ENCODE measurements at regions not wholly inside any gene's neighbourhood (a gene's known extent, or its start where the extent isn't known, plus 50 kb on each side); places are given as distances from the start of the nearest gene placed in this dataset.

DNA sequence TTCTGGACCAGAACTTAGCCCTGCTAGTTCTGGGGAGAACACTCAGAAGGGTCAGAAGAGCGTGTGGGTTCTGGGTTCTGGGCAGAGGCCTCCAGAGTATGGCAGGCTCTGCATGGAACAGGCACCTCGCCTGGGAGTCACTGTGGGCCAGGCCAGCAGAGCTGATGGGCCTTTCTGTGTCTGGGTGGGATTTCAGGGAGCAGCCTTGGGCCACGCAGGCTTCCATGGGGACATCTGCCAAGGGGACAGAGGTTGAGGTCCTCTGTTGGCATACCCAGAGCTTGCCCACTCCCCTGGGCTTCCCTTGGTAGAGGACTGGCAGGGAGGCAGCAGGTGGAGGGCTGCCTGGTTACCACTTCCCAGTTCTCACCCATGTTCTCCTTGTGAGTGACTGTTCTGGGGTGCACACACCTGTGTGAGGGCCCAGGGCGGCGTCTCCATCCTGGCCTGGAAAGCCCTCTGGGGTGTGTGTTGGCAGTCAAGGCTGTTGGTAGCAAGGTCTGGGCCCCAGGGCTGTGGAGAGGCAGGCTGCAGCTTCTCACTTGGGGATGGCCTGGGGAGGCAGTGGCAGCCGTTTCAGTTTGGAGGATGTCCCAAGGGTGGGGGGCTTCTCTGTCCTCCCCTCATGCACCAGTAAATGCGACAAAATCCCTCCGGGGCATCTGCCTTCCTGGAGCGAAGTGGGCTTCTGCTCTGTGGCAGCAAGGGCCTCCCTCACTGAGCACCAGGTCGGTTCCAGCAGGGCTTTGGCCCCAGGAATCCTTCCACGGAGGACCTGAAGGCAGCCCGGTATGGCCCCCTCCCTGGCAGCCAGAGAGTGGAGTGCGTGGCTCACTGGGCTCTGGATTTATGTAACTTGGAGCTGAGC lies 74.6 kb upstream of the HDAC4 start:
- FAIRE-seq (no peak), DNase-seq (ENCODE audit: low read depth, low spot score) (no peak)
- no peak overlapping the region for H2AFZ ChIP-seq (ENCODE audit: low read depth, low read length)
- no peak overlapping the region for H3K4me3 ChIP-seq (replicated peaks in 1 of 3; ENCODE audit: insufficient read depth in 1 of 3, low read depth in 1 of 3, low read length in 3 of 3)
- intact Hi-C loops (cut with micrococcal nuclease) (no loop called here), dilution Hi-C loops (cut with MboI; ENCODE audit: extremely low pct_ligation_motif_present, low sequenced_read_pairs) (no loop called here)
- no peaks in the 10 kb centered on the region for H4K20me1 ChIP-seq (replicated peaks; ENCODE audit: control insufficient read depth, extremely low read depth, insufficient read depth, low read length)
- TF ChIP-seq JUN (IDR thresholded peaks at IDR 0.05; ENCODE audit: borderline replicate concordance, insufficient read depth, insufficient read length, low read depth) (no peak), POLR2AphosphoS5 (IDR thresholded peaks at IDR 0.05; ENCODE audit: insufficient read depth, low read depth, low read length) (no peak), EZH2 (IDR thresholded peaks at IDR 0.05; ENCODE audit: borderline replicate concordance, low read depth, low read length, severe bottlenecking) (no peak), MYC (IDR thresholded peaks at IDR 0.05; ENCODE audit: low read depth, low read length) (no peak), GATA2 (IDR thresholded peaks at IDR 0.05; ENCODE audit: insufficient read depth, insufficient read length, low read depth, low read length) (no peak), POLR2A (IDR thresholded peaks at IDR 0.05; ENCODE audit: low read depth, low read length) (no peak), FOS (IDR thresholded peaks at IDR 0.05; ENCODE audit: borderline replicate concordance, insufficient read depth, low read length) (no peak)
- TF ChIP-seq, protein P1, sequence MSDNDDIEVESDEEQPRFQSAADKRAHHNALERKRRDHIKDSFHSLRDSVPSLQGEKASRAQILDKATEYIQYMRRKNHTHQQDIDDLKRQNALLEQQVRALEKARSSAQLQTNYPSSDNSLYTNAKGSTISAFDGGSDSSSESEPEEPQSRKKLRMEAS (IDR thresholded peaks at IDR 0.05; ENCODE audit: insufficient read depth, insufficient read length) = no peak
- TF ChIP-seq, protein P2, sequence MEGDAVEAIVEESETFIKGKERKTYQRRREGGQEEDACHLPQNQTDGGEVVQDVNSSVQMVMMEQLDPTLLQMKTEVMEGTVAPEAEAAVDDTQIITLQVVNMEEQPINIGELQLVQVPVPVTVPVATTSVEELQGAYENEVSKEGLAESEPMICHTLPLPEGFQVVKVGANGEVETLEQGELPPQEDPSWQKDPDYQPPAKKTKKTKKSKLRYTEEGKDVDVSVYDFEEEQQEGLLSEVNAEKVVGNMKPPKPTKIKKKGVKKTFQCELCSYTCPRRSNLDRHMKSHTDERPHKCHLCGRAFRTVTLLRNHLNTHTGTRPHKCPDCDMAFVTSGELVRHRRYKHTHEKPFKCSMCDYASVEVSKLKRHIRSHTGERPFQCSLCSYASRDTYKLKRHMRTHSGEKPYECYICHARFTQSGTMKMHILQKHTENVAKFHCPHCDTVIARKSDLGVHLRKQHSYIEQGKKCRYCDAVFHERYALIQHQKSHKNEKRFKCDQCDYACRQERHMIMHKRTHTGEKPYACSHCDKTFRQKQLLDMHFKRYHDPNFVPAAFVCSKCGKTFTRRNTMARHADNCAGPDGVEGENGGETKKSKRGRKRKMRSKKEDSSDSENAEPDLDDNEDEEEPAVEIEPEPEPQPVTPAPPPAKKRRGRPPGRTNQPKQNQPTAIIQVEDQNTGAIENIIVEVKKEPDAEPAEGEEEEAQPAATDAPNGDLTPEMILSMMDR (IDR thresholded peaks at IDR 0.05; ENCODE audit: extremely low read depth in 1 of 2, insufficient read depth in 1 of 2, low read depth in 1 of 2, low read length in 2 of 2) = no peak
- no peaks in the 10 kb centered on the region for H3K79me2 ChIP-seq (ENCODE audit: control insufficient read depth, insufficient read depth, low read length)
- H3K27ac ChIP-seq (ENCODE audit: insufficient read depth, low read depth, low read length) = no peak overlapping the region
- ChIA-PET CTCF (no interaction called here), POLR2A (no interaction called here)
- H3K9ac ChIP-seq (replicated peaks; ENCODE audit: extremely low read depth, insufficient read depth, low read length) = no peak overlapping the region
- H3K4me1 ChIP-seq (ENCODE audit: control insufficient read depth, extremely low read depth, insufficient read depth, low read length) = no peaks in the 10 kb centered on the region
- no peaks in the 10 kb centered on the region for H3K27me3 ChIP-seq (ENCODE audit: control insufficient read depth in 2 of 2, insufficient read depth in 2 of 2, low read length in 2 of 2)
- H3K4me2 ChIP-seq (ENCODE audit: insufficient read depth, low read length) = no peak overlapping the region
- H3K36me3 ChIP-seq (ENCODE audit: control insufficient read depth in 2 of 2, extremely low read depth in 1 of 2, insufficient read depth in 2 of 2, low read length in 2 of 2) = no peaks in the 10 kb centered on the region
- no TSS peak for BruUV-seq (replicated peaks)
- no peaks in the 10 kb centered on the region for H3K9me3 ChIP-seq (replicated peaks; ENCODE audit: control insufficient read depth, insufficient read depth, low read length)
- H3K9me1 ChIP-seq (replicated peaks; ENCODE audit: control insufficient read depth, extremely low read depth, insufficient read depth, low read length) = no peaks in the 10 kb centered on the region
